Naive B cell (primary cell): ENCODE measurements at regions not wholly inside any gene's neighbourhood (a gene's known extent, or its start where the extent isn't known, plus 50 kb on each side); places are given as distances from the start of the nearest gene placed in this dataset.

Experiments used
- ATAC-seq, 2 donors: fragments of 150-1000 bp; cut with Tn5 transposase; 2 replicates each; pipeline ENCODE4 v1.10.0; 2021; ENCODE audit warnings: low read depth in 2 of 2, mild to moderate bottlenecking in 2 of 2, moderate library complexity in 2 of 2
- DNase-seq: peaks from one replicate; pipeline ENCODE4 v3.0.0; 2022
- H3K27ac Mint-ChIP-seq, 6 donors: one replicate each; pipeline ENCODE4 v1.8.0; 2020 to 2022; ENCODE audit warnings: mild to moderate bottlenecking in 6 of 6, mixed read lengths in 6 of 6, moderate library complexity in 5 of 6, inconsistent platforms in 2 of 6
- H3K27me3 Mint-ChIP-seq, 3 donors: one replicate each; pipeline ENCODE4 v1.8.0; 2021 to 2022; ENCODE audit warnings: mixed read lengths in 3 of 3, mild to moderate bottlenecking in 1 of 3
- H3K36me3 Mint-ChIP-seq, 2 donors: one replicate each; pipeline ENCODE4 v1.8.0; 2020 to 2022; ENCODE audit warnings: mixed read lengths in 2 of 2, inconsistent platforms in 1 of 2, mild to moderate bottlenecking in 1 of 2
- H3K4me1 Mint-ChIP-seq, 3 donors: one replicate each; pipeline ENCODE4 v1.8.0; 2020 to 2022; ENCODE audit warnings: mixed read lengths in 3 of 3, inconsistent platforms in 1 of 3, mild to moderate bottlenecking in 1 of 3, moderate library complexity in 1 of 3
- H3K4me3 Mint-ChIP-seq, 8 donors: one replicate each; pipeline ENCODE4 v1.8.0; 2020 to 2022; ENCODE audit warnings: mild to moderate bottlenecking in 8 of 8, mixed read lengths in 8 of 8, moderate library complexity in 8 of 8, inconsistent platforms in 2 of 8
- H3K9me3 Mint-ChIP-seq, 7 donors: one replicate each; pipeline ENCODE4 v1.8.0; 2020 to 2022; ENCODE audit warnings: mixed read lengths in 7 of 7, mild to moderate bottlenecking in 5 of 7, inconsistent platforms in 2 of 7, moderate library complexity in 1 of 7

GRCh38 chr12:38016602-38017001 lies 300.0 kb upstream of the ALG10B start:
- DNase-seq = no peak
- no peaks in the 10 kb centered on the region for H3K4me1 Mint-ChIP-seq
- peaks cover 0 to 59% (median 12%) of the 10 kb centered on the region in 7 donors for H3K9me3 Mint-ChIP-seq
- ATAC-seq = no peak
- no peak overlapping the region for H3K27ac Mint-ChIP-seq
- no peaks in the 10 kb centered on the region for H3K27me3 Mint-ChIP-seq
- H3K4me3 Mint-ChIP-seq = no peak overlapping the region
- peaks cover 0 to 5% of the 10 kb centered on the region in 2 donors for H3K36me3 Mint-ChIP-seq

GRCh38 chr12:38025916-38026315 lies 290.7 kb upstream of the ALG10B start:
- DNase-seq (no peak), ATAC-seq (no peak)
- no peaks in the 10 kb centered on the region for H3K4me1 Mint-ChIP-seq
- H3K36me3 Mint-ChIP-seq = no peaks in the 10 kb centered on the region
- H3K27ac Mint-ChIP-seq = no peak overlapping the region
- H3K27me3 Mint-ChIP-seq = no peaks in the 10 kb centered on the region
- peaks cover 0 to 48% (median 24%) of the 10 kb centered on the region in 7 donors for H3K9me3 Mint-ChIP-seq
- no peak overlapping the region for H3K4me3 Mint-ChIP-seq

GRCh38 chr12:38053113-38053512 lies 263.5 kb upstream of the ALG10B start:
- no peak overlapping the region for H3K27ac Mint-ChIP-seq
- H3K9me3 Mint-ChIP-seq = peaks cover 16 to 53% (median 31%) of the 10 kb centered on the region in 7 donors
- H3K4me3 Mint-ChIP-seq = no peak overlapping the region
- peaks cover 5 to 10% of the 10 kb centered on the region in 2 donors for H3K36me3 Mint-ChIP-seq
- no peak for DNase-seq
- no peak for ATAC-seq
- H3K27me3 Mint-ChIP-seq = no peaks in the 10 kb centered on the region
- no peaks in the 10 kb centered on the region for H3K4me1 Mint-ChIP-seq

- Mint-ChIP-seq H3K36me3 (peaks cover 5 to 10% of the 10 kb centered on the region in 2 donors), H3K9me3 (peaks cover 13 to 46% (median 31%) of the 10 kb centered on the region in 7 donors), H3K4me3 (peak overlapping the region in 1 of 8 donors; percentile 16), H3K27ac (no peak overlapping the region), H3K4me1 (no peaks in the 10 kb centered on the region), H3K27me3 (no peaks in the 10 kb centered on the region)
- DNase-seq (no peak), ATAC-seq (no peak)
Measured at GRCh38 chr12:38053655-38054464, 262.7 kb upstream of the ALG10B start.

- ATAC-seq = no peak
- Mint-ChIP-seq H3K27ac (no peak overlapping the region), H3K4me1 (no peaks in the 10 kb centered on the region), H3K9me3 (peaks cover 10 to 53% (median 32%) of the 10 kb centered on the region in 7 donors), H3K27me3 (no peaks in the 10 kb centered on the region), H3K4me3 (no peak overlapping the region), H3K36me3 (peaks cover 5 to 8% of the 10 kb centered on the region in 2 donors)
- DNase-seq = no peak
Measured at GRCh38 chr12:38056701-38057689, 259.6 kb upstream of the ALG10B start.

- Mint-ChIP-seq H3K4me1 (no peaks in the 10 kb centered on the region), H3K27me3 (no peaks in the 10 kb centered on the region), H3K4me3 (no peak overlapping the region), H3K27ac (no peak overlapping the region), H3K36me3 (peaks cover 0 to 7% of the 10 kb centered on the region in 2 donors), H3K9me3 (peaks cover 5 to 29% (median 16%) of the 10 kb centered on the region in 7 donors)
- ATAC-seq = no peak
- no peak for DNase-seq
Measured at GRCh38 chr12:38099686-38100085, 216.9 kb upstream of the ALG10B start.

- DNase-seq = no peak
- Mint-ChIP-seq H3K27ac (no peak overlapping the region), H3K9me3 (peaks cover 5 to 22% (median 13%) of the 10 kb centered on the region in 7 donors), H3K36me3 (peaks cover 0 to 7% of the 10 kb centered on the region in 2 donors), H3K27me3 (no peaks in the 10 kb centered on the region), H3K4me1 (no peaks in the 10 kb centered on the region), H3K4me3 (no peak overlapping the region)
- ATAC-seq = no peak
Measured at GRCh38 chr12:38101753-38102152, 214.8 kb upstream of the ALG10B start.

- no peak for DNase-seq
- Mint-ChIP-seq H3K4me1 (no peaks in the 10 kb centered on the region), H3K36me3 (peaks cover 0 to 7% of the 10 kb centered on the region in 2 donors), H3K4me3 (no peak overlapping the region), H3K27me3 (no peaks in the 10 kb centered on the region), H3K27ac (no peak overlapping the region), H3K9me3 (peaks cover 5 to 22% (median 13%) of the 10 kb centered on the region in 7 donors)
- no peak for ATAC-seq
Measured at GRCh38 chr12:38102197-38102596, 214.4 kb upstream of the ALG10B start.

- Mint-ChIP-seq H3K27me3 (no peaks in the 10 kb centered on the region), H3K4me3 (no peak overlapping the region), H3K36me3 (no peaks in the 10 kb centered on the region), H3K27ac (no peak overlapping the region), H3K9me3 (peaks cover 2 to 12% (median 3%) of the 10 kb centered on the region in 7 donors), H3K4me1 (no peaks in the 10 kb centered on the region)
- ATAC-seq (no peak), DNase-seq (no peak)
Measured at GRCh38 chr12:38110026-38110699, 206.4 kb upstream of the ALG10B start.

GRCh38 chr12:38113991-38114390 lies 202.6 kb upstream of the ALG10B start:
- Mint-ChIP-seq H3K9me3 (peaks cover 3 to 18% (median 7%) of the 10 kb centered on the region in 7 donors), H3K27me3 (peaks cover 0 to 3% (median 0%) of the 10 kb centered on the region in 3 donors), H3K36me3 (no peaks in the 10 kb centered on the region), H3K4me3 (no peak overlapping the region), H3K4me1 (no peaks in the 10 kb centered on the region), H3K27ac (no peak overlapping the region)
- DNase-seq (no peak), ATAC-seq (no peak)

- H3K4me1 Mint-ChIP-seq = no peaks in the 10 kb centered on the region
- no peaks in the 10 kb centered on the region for H3K36me3 Mint-ChIP-seq
- no peak overlapping the region for H3K4me3 Mint-ChIP-seq
- no peak for DNase-seq
- H3K9me3 Mint-ChIP-seq = peaks cover 5 to 27% (median 8%) of the 10 kb centered on the region in 7 donors
- H3K27me3 Mint-ChIP-seq = peaks cover 0 to 3% (median 0%) of the 10 kb centered on the region in 3 donors
- ATAC-seq = no peak
- H3K27ac Mint-ChIP-seq = no peak overlapping the region
Measured at GRCh38 chr12:38116968-38117367, 199.6 kb upstream of the ALG10B start.

GRCh38 chr12:38118632-38119031 lies 197.9 kb upstream of the ALG10B start:
- no peak overlapping the region for H3K27ac Mint-ChIP-seq
- H3K36me3 Mint-ChIP-seq = no peaks in the 10 kb centered on the region
- DNase-seq = no peak
- H3K27me3 Mint-ChIP-seq = peaks cover 0 to 3% (median 0%) of the 10 kb centered on the region in 3 donors
- ATAC-seq = no peak
- peaks cover 7 to 29% (median 13%) of the 10 kb centered on the region in 7 donors for H3K9me3 Mint-ChIP-seq
- H3K4me1 Mint-ChIP-seq = no peaks in the 10 kb centered on the region
- H3K4me3 Mint-ChIP-seq = peak overlapping the region in 1 of 8 donors; percentile 22

- ATAC-seq (no peak), DNase-seq (no peak)
- Mint-ChIP-seq H3K4me1 (no peaks in the 10 kb centered on the region), H3K36me3 (no peaks in the 10 kb centered on the region), H3K4me3 (peak overlapping the region in 1 of 8 donors; percentile 42), H3K27me3 (peaks cover 0 to 3% (median 0%) of the 10 kb centered on the region in 3 donors), H3K27ac (no peak overlapping the region), H3K9me3 (peaks cover 13 to 37% (median 19%) of the 10 kb centered on the region in 7 donors)
Measured at GRCh38 chr12:38120438-38120837, 196.1 kb upstream of the ALG10B start.
